Choroid plexus epithelial cell (primary cell): ENCODE measurements at regions not wholly inside any gene's neighbourhood (a gene's known extent, or its start where the extent isn't known, plus 50 kb on each side); places are given as distances from the start of the nearest gene placed in this dataset.
"Not testable (repeated sequence)": the region's sequence is repeated elsewhere in the genome, so short reads cannot be mapped to it uniquely, and the experiment has no call there.

Experiments
- DNase-seq: peaks from one replicate; pipeline ENCODE4 v3.0.0-alpha.2; 2010; ENCODE audit warnings: low read depth
- H3K4me3 ChIP-seq: 2 replicates; pipeline ENCODE4 v1.5.1; 2011; ENCODE audit warnings: low read depth, mild to moderate bottlenecking, control low read depth, low read length, moderate library complexity
- TF ChIP-seq, protein P1 (sequence below): conservative IDR thresholded peaks from 2 replicates; pipeline ENCODE4 v1.5.1; 2011; ENCODE audit warnings: low read depth, mild to moderate bottlenecking, control low read depth, inconsistent platforms, low read length, moderate library complexity

DNA sequence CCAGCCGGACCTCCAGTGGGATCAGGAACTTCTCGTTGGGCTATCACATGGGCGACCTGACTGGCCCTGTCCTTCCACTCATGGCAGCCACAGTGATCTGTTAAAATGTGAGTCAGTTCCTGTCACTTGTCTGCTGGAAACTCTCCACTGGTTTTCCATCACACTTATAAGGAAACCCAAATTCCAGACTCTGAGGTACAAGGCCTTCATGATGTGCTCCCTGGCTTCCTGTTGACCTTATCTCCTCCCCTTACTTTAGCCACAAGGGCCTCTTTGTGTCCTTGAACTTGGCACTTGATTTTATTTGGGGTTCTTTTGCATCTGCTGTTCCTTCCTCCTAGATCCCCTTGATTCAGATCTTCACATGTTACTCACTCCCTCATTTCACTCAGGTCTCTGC, 96.8 kb downstream of the TENT5C start:
- TF ChIP-seq, protein P1, sequence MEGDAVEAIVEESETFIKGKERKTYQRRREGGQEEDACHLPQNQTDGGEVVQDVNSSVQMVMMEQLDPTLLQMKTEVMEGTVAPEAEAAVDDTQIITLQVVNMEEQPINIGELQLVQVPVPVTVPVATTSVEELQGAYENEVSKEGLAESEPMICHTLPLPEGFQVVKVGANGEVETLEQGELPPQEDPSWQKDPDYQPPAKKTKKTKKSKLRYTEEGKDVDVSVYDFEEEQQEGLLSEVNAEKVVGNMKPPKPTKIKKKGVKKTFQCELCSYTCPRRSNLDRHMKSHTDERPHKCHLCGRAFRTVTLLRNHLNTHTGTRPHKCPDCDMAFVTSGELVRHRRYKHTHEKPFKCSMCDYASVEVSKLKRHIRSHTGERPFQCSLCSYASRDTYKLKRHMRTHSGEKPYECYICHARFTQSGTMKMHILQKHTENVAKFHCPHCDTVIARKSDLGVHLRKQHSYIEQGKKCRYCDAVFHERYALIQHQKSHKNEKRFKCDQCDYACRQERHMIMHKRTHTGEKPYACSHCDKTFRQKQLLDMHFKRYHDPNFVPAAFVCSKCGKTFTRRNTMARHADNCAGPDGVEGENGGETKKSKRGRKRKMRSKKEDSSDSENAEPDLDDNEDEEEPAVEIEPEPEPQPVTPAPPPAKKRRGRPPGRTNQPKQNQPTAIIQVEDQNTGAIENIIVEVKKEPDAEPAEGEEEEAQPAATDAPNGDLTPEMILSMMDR = no peak
- no peak overlapping the region for H3K4me3 ChIP-seq
- DNase-seq = no peak

DNA sequence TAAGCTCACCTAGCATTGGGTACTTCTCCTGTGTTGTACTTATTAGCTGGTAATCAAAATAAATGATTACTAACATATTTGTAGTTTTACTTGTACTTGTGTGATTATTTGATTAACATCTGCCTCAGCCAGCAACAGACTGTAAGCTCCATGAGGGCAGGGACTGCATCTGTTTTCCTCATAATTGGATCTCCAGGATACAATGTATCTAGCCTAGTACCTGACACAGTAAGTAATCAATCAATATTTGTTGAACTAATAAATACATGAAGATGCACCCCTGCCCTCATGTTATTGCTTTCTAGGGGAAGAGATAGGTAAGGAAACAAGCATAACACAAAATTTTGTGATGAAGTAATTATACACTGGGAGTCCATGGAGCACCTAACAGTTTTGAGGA, 101.5 kb downstream of the TENT5C start:
- DNase-seq = no peak
- H3K4me3 ChIP-seq = no peak overlapping the region
- TF ChIP-seq, protein P1 = no peak

DNA sequence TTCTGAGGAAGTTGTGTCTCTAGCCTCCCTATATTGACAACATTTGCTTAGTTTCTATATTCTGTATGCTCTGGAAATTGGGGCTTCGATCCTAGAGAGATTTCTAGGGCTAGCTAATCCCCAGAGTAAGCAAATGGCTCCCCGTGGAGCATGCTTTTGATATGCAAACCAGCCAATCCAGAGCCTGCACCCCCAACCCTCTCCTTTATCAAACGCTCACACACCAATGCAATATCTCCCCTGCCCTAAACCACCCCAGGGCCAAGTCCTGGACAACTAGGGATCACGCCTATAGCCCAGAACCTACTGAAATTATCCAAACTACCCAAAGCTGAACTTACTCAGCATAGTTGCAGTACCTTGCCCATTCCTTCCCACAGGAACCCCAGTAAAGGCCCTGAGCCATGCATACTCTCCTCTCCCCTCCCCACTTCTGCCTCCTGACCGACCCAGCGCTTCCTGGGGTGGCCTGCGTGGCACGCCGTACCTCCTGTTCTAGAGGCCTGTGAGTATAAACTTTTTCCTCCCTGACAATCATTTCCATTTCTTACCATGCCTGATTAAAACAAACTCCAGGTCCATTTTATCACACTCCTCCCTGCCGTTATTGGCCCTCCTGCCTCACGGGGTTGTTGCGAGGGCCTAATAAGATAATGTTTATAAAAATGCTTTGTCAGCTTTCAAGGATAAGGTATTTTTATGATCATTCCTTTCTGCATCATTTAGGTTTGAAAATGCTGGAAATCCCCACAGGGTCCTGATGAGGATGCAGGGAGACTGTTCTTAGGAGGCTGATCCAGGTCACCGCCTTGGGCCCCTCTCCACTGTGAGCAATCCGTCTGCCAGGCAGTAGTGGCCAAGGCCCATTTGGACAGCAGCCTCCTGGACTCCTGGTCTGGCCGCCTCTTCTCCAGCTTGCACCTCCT, 102.7 kb downstream of the TENT5C start:
- TF ChIP-seq, protein P1 = no peak
- no peak overlapping the region for H3K4me3 ChIP-seq
- DNase-seq = no peak

DNA sequence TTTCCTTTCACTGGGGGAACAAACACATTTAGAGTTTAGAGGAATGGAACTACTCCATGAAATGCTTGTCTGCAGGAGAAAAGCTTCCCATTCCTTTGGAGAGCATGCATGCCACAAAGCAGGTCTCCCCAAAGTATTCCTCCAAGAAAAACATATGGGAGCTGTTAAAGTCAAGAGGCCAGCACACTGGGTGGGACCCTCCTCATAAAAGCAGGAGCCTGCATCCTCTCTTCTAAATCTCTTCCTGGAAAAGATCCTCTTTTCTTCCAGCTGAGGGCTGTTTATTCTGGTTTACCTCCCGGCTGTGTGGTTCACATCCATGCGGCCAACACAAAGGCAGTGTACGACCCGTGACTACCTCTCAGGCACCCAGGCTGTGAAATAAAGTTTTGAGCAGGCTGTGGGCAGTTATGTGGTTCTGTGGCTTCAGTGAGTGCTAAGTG, 103.4 kb downstream of the TENT5C start:
- DNase-seq = no peak
- H3K4me3 ChIP-seq = no peak overlapping the region
- TF ChIP-seq, protein P1 = no peak

DNA sequence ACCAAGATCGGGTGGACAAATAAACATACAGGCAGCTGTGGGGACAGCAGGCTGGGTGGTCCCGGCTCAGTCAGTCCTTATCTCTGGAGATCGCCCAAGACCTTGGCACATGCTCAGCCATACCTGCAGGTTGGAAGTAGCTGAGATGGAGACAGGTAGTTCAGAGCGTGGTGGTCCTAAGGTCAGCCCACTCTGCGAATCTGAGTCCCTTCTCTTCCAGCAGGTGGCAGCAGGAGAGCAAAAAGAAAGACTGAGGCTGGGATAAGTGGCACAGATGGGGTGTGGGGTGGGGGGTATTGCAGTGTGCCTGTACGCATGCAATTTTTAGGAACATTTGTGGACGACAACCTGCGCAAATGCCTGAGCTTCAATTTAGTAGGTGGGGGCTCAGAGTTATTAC, 104.9 kb downstream of the TENT5C start:
- H3K4me3 ChIP-seq = no peak overlapping the region
- TF ChIP-seq, protein P1 = peak; percentile 73
- no peak for DNase-seq

DNA sequence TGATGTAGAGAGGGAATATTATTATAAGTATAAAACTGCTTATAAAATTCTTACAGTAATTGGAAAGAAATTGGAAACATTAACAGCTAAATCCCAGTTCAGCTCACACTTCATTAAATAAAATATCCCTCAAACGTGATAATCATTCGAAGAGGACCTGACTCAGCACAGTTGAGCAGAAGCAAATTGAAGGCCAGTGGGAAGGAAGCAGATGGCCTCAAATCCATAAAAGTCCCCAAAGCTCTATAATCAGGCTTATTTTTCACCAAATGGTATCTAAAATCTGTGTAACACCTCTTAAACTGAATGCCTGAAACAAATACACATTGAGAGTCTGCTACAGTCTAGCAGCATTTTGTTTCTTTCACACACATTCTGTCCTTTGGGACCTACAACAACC, 106.8 kb downstream of the TENT5C start:
- H3K4me3 ChIP-seq = no peak overlapping the region
- DNase-seq = no peak
- TF ChIP-seq, protein P1 = no peak

DNA sequence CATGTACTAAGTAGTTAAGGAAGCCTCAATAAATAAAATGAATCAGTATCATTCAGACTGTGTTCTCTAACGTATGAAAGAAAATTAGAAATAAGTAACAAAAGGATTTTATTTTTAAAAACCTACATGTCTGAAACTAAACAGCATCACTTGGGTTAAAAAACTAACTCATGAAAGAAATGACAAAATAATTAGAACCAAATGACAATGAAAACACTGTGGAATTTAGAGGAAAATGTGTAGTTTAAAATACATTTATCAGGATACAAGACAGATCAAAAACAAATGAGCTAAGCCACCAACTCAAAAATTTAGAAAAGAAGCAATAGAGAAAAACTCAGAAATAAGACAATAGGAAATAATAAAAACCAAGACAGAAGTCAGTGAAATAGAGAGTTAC, 108.7 kb downstream of the TENT5C start:
- no peak for DNase-seq
- TF ChIP-seq, protein P1 = no peak
- H3K4me3 ChIP-seq = no peak overlapping the region

DNA sequence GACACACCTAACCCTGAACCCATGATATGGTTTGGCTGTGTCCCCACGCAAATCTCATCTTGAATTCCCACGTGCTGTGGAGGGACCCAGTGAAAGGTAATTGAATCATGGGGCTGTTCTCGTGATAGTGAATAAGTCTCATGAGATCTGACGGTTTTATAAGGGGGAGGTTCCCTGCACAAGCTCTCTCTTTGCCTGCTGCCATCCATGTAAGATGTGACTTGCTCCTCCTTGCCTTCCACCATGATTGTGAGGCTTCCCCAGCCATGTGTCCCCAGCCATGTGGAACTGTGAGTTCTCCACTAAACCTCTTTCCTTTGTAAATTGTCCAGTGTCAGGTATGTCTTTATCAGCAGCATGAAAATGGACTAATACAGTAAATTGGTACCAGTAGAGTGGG, 110.2 kb downstream of the TENT5C start:
- not testable (repeated sequence) for DNase-seq, H3K4me3 ChIP-seq

DNA sequence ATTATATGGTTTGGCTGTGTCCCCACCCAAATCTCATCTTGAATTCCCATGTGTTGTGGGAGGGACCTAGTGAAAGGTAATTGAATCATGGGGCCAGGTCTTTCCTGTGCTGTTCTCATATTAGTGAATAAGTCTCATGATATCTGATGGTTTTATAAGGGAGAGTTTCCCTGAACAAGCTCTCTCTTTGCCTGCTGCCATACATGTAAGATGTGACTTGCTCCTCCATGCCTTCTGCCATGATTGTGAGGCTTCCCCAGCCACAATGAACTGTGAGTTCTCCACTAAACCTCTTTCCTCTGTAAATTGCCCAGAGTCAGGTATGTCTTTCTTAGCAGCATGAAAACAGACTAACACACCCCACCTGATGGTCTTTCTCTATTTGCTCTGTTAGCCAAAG, 112.1 kb downstream of the TENT5C start:
- DNase-seq, H3K4me3 ChIP-seq: not testable (repeated sequence)

DNA sequence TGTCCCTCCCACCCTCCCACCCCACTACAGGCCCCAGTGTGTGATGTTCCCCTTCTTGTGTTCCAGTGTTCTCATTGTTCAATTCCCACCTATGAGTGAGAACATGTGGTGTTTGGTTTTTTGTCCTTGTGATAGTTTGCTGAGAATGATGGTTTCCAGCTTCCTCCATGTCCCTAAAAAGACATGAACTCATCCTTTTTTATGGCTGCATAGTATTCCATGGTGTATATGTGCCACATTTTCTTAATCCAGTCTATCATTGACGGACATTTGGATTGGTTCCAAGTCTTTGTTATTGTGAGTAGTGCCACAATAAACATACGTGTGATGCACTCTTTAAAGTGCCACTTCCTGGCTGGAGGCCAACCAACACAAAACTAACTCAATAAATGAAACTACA, 112.7 kb downstream of the TENT5C start:
- DNase-seq, H3K4me3 ChIP-seq: not testable (repeated sequence)
